Activated CD4-positive, alpha-beta T cell treated with anti-CD3 and anti-CD28 coated beads, Interleukin-2, amount 50 U/mL, for 16 hours (primary cell): ENCODE measurements at regions not wholly inside any gene's neighbourhood (a gene's known extent, or its start where the extent isn't known, plus 50 kb on each side); places are given as distances from the start of the nearest gene placed in this dataset.

Experiments used
- DNase-seq: peaks from one replicate; pipeline ENCODE4 v3.0.0-alpha.2; 2020

GRCh38 chr13:104318121-104318520 is 1251.9 kb upstream of the SLC10A2 start:
- DNase-seq, result no peak

GRCh38 chr13:104315606-104316005 is 1249.4 kb upstream of the SLC10A2 start:
- DNase-seq, result no peak

- no peak for DNase-seq
Observed at GRCh38 chr13:104314926-104315535, 1248.8 kb upstream of the SLC10A2 start.

- no peak for DNase-seq
Observed at GRCh38 chr13:104314321-104314720, 1248.1 kb upstream of the SLC10A2 start.

GRCh38 chr13:104310861-104311260 is 1244.6 kb upstream of the SLC10A2 start:
- no peak for DNase-seq

- DNase-seq, result no peak
Observed at GRCh38 chr13:104309431-104309830, 1243.2 kb upstream of the SLC10A2 start.

- no peak for DNase-seq
Observed at GRCh38 chr13:104301171-104301975, 1235.2 kb upstream of the SLC10A2 start.

- DNase-seq, result no peak
Observed at GRCh38 chr13:104297075-104297474, 1230.9 kb upstream of the SLC10A2 start.

- DNase-seq, result no peak
Observed at GRCh38 chr13:104296286-104296685, 1230.1 kb upstream of the SLC10A2 start.

GRCh38 chr13:104295537-104295936 is 1229.3 kb upstream of the SLC10A2 start:
- DNase-seq, result no peak

GRCh38 chr13:104289400-104289799 is 1223.2 kb upstream of the SLC10A2 start:
- DNase-seq, result no peak

- no peak for DNase-seq
Observed at GRCh38 chr13:104288496-104288895, 1222.3 kb upstream of the SLC10A2 start.

GRCh38 chr13:104286566-104287290 is 1220.5 kb upstream of the SLC10A2 start:
- no peak for DNase-seq

GRCh38 chr13:104281910-104282309 is 1215.7 kb upstream of the SLC10A2 start:
- no peak for DNase-seq

GRCh38 chr13:104270731-104271130 is 1204.5 kb upstream of the SLC10A2 start:
- no peak for DNase-seq

- DNase-seq, result no peak
Observed at GRCh38 chr13:104267206-104267811, 1201.1 kb upstream of the SLC10A2 start.

GRCh38 chr13:104256701-104257100 is 1190.5 kb upstream of the SLC10A2 start:
- DNase-seq, result no peak

- DNase-seq, result no peak
Observed at GRCh38 chr13:104253063-104253680, 1187.0 kb upstream of the SLC10A2 start.

GRCh38 chr13:104251931-104252330 is 1185.7 kb upstream of the SLC10A2 start:
- DNase-seq, result no peak

- no peak for DNase-seq
Observed at GRCh38 chr13:104246955-104247354, 1180.7 kb upstream of the SLC10A2 start.

GRCh38 chr13:104206450-104207044 is 1140.3 kb upstream of the SLC10A2 start:
- DNase-seq, result no peak

- no peak for DNase-seq
Observed at GRCh38 chr13:104204177-104204576, 1138.0 kb upstream of the SLC10A2 start.

- DNase-seq, result no peak
Observed at GRCh38 chr13:104198801-104199200, 1132.6 kb upstream of the SLC10A2 start.
